HG03521 (cell line): ENCODE measurements at regions not wholly inside any gene's neighbourhood (a gene's known extent, or its start where the extent isn't known, plus 50 kb on each side); places are given as distances from the start of the nearest gene placed in this dataset.
"Not testable (repeated sequence)": the region's sequence is repeated elsewhere in the genome, so short reads cannot be mapped to it uniquely, and the experiment has no call there.

ENCODE experiments used
- ATAC-seq: cut with Tn5 transposase; IDR thresholded peaks from one replicate; pipeline ENCODE4 v1.9.1; 2021; ENCODE audit warnings: mild to moderate bottlenecking, moderate library complexity; ENCODE audit not compliant: unreplicated experiment

- ATAC-seq: no peak
Observed at GRCh38 chr3:94314218-94314883, 251.5 kb downstream of the NSUN3 start.

- no peak for ATAC-seq
Observed at GRCh38 chr3:94317017-94317416, 254.2 kb downstream of the NSUN3 start.

- no peak for ATAC-seq
Observed at GRCh38 chr3:94323596-94323995, 260.7 kb downstream of the NSUN3 start.

DNA sequence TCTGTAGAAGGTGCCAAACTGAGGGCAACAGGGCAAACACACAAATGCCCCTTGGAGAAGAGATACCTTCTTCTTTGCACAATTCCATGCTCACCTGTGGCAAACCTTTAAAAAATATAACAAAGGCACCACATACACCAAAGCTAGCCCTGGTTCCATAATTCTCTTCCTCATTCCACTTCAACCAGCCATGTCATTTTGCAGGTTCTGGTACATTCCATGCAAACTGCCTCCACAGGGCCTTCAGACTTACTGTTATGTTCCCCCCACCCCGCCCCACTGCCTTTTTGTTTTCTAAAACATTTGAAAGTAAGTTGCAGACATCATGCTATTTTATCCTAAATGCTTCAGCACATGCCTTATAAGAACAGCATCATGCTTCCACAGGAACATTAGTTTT lies 269.0 kb downstream of the NSUN3 start:
- no peak for ATAC-seq

DNA sequence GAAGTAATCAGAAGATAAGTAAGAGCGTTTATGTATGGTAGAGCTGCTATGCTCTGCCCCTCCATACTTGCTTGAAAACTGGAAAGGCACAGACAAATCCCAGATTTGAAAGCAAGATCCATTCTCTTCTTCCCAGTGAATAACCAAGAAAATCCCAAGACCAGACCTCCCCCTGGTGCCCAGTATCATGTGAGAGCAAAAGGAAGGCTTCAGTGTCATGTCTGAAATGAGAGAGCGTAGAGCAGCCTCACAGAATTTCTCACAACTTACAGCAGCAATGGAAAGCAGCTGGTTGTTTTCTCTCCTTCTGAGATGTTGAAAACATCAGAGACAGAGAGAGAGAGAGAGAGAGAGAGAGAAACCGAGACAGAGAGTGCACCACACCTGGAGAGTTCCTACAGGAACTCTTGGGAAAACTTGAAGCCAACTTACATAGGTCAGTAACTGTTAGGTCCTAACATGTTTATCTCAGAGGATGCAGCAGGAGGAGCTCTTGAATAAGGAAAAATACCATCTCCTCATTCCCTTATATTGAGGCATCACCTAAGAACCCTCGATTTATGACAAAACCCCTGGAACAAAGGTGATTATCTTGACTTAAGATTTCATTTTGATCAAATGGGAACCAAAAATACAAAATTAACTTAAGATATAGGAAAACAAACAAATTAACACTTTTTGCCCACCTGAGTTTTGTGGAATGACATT lies 273.3 kb downstream of the NSUN3 start:
- ATAC-seq: no peak

- no peak for ATAC-seq
Observed at GRCh38 chr3:94345101-94345500, 282.2 kb downstream of the NSUN3 start.

GRCh38 chr3:94349310-94349878 lies 286.5 kb downstream of the NSUN3 start:
- ATAC-seq: no peak

GRCh38 chr3:94356581-94356980 lies 293.7 kb downstream of the NSUN3 start:
- no peak for ATAC-seq

GRCh38 chr3:94359996-94360395 lies 297.1 kb downstream of the NSUN3 start:
- ATAC-seq: no peak

GRCh38 chr3:94360987-94361386 lies 298.1 kb downstream of the NSUN3 start:
- ATAC-seq: no peak

DNA sequence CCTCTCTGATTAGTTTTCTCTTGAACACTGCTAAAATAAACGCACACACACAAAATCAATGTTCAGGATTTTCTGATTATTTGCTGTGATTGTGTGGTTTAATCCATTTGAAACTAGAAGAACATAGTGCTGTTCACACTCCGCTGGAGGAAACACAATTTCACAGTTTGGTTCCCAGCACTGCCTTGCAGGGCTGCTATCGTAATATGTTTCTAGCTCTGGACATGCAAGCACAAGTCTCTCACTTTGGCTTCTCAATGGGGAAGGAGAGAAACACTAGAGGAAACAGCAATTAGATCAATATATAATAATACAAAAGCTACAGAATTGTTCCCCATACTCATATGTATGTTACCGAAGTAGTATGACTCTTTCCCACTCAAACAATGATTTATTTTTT lies 299.5 kb downstream of the NSUN3 start:
- no peak for ATAC-seq

DNA sequence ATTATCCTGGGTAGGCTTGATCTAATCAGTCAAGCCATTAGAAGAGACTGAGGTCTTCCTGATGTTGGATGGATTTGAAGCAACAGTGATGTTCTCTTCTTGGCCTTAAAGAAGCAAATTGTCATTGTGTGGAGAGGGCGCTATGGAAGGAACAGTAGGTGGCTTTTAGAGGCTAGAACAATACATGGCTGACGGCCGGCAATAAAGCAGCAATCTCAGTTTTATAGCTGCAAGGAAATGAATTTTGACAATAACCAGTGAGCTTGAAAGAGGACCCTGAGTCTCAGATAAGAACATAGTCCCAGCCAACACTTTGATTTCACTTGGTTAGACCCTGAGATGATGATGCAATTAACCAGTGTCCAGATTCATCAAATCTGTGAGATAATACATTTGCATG lies 302.1 kb downstream of the NSUN3 start:
- no peak for ATAC-seq

GRCh38 chr3:94372026-94372425 lies 309.2 kb downstream of the NSUN3 start:
- no peak for ATAC-seq

DNA sequence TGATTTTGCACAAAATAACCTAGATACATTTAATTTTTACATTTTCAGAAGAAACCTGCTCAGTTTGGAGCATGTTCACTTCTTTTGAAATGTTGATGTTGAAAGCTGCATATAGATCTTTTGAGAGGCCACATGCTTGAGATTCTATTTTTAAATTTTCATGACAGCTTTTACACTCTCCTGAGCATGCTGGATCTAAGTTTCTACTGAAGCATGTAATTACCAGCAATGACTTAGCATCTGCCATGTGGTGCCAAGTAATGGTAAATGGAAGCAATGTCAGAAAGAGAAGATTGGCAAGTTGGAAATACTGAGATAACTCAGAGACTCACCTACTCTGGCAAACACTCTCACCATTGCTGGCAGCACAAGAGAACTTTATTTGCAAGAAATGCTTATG lies 310.6 kb downstream of the NSUN3 start:
- no peak for ATAC-seq

- ATAC-seq: no peak
Observed at GRCh38 chr3:94374439-94375161, 311.7 kb downstream of the NSUN3 start.

DNA sequence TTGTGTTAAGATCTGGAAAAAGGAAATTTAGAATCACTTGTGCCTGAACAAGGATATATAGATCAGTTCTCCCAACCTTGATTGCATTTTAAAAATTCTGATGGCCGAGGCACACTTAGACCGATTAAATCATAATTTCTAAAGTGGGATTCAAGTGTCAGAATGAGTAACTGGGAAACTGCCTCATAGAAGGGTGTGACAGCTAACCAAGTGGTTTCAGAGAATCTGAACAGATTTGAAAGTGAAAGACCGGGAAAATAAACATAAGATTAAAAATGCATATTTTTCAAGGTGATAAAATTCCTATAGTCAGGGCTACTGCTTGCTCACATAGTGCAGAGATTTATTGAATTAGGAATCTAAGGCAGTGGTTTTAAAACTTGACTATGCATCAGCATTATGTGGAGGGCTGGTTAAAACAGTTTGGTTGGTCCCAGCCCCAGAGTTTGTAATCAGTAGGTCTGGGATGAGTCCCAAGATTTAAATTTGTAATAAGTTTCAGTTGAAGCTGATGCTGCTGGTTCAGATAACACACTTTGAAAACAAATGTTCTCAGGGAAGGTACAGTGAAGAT lies 314.3 kb downstream of the NSUN3 start:
- not testable (repeated sequence) for ATAC-seq

DNA sequence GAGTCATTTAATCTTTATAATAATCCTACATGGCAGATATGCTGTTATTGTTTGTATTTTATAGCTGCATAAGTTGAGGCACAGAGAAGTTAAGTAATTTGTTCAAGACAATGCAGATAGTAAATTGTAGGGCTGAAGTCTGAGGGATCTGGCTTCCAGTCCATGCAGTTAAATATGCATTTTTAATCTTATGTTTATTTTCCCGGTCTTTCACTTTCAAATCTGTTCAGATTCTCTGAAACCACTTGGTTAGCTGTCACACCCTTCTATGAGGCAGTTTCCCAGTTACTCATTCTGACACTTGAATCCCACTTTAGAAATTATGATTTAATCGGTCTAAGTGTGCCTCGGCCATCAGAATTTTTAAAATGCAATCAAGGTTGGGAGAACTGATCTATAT lies 315.0 kb downstream of the NSUN3 start:
- ATAC-seq: not testable (repeated sequence)

DNA sequence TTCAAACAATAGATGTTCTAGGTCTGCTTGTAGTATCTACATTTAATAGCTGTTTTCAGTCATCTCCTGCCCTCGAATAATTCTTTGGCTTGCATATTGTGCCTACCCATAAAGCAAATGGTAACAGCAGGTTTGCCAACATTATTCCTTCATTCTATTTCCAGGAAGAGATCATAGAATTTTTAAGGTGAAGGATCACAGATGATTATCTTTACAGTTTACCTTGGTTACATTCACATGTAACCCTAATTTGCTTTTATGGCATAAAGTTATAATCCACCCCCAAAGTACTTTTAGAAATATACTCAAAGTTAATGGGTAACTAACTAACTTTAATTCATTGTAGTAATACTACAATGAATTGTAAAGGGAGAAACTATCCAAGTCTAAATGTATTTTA lies 315.5 kb downstream of the NSUN3 start:
- ATAC-seq: no peak

DNA sequence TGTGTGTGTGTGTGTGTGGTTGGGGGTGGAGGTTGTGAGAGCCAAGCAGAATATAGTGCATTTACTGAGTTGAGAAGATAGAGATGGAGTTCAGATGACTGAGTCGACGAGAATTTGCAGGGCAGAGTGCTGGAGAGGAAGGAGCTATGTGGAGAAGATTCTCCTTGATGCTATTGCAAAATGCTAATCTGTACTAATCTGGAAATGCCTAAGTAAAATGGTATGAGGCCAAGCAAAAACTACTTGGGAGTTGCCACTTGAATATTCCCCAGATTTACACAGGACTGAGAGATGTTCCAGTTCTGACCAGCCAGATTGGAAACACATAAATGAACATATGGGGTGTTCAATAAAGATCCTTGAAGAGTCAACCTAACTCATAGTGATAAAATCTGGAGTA lies 316.4 kb downstream of the NSUN3 start:
- no peak for ATAC-seq

DNA sequence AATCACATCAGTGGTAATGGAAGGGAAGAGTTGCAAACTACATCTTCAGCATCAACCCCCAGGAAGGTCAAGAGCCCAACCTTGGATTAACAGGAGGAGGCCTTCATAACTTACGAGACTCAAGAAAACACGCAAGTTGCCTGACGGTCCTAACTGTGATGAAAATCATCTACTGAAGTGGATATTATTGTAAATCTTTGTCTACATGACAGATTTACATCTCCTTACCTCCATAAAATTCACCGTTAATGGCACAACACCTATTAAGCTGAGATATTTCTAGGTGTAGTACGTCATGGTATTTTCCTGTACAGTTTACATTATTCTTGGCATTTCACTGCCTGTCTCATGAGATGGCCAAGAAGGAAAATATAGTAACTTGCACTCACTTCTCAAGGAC lies 332.0 kb downstream of the NSUN3 start:
- no peak for ATAC-seq

DNA sequence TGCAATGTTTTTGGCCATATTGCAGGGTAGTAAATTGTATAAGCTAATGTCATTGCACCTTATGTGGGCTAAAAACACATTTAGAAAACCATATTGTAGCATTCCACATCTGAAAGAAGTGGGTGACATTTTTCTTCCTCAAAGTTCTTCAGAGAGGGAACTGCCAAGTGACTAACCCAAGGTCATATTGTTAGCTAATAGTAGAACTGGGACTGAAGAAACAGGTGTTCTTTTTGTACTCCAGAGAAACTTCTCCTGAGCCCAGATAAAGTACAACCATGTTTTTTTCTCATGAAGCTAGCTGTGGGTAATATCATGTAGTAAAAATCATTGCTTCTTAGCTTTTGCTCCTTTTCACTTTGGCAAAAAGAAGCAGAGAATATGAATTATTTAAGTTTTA lies 333.0 kb downstream of the NSUN3 start:
- ATAC-seq: no peak
